CD4-positive, alpha-beta T cell (primary cell): ENCODE measurements at regions not wholly inside any gene's neighbourhood (a gene's known extent, or its start where the extent isn't known, plus 50 kb on each side); places are given as distances from the start of the nearest gene placed in this dataset.

Experiments
- ATAC-seq: fragments of 200-7000 bp; cut with Tn5 transposase; one replicate; pipeline ENCODE4 v1.10.0; 2022; ENCODE audit warnings: mild to moderate bottlenecking; ENCODE audit not compliant: poor library complexity
- CTCF ChIA-PET: fragments of 350-600 bp; sonication (Branson Sonifier 250); formaldehyde crosslinking; loops from one replicate; lab custom pipeline; 2021; ENCODE audit warnings: antibody characterized with exemption, inconsistent platforms; lab: Charles Lee
- POLR2A ChIA-PET: fragments of 350-600 bp; sonication (Branson Sonifier 250); formaldehyde crosslinking; loops from one replicate; lab custom pipeline; 2021; ENCODE audit warnings: antibody characterized with exemption, inconsistent platforms; lab: Charles Lee
- DNase-seq, 14 experiments: peaks; one replicate each; pipeline ENCODE4 v3.0.0-alpha.2; 2013 to 2020; ENCODE audit warnings: mixed read lengths in 2 of 14
- H3K27ac ChIP-seq, 2 donors: one replicate each; pipeline versions ENCODE4 v1.5.1 to v1.7.0; 2013; ENCODE audit warnings: low read length in 2 of 2, low read depth in 1 of 2, mild to moderate bottlenecking in 1 of 2
- H3K27me3 ChIP-seq, 2 experiments: 1 replicate in 1 of 2; 2 replicates in 1 of 2; pipeline versions ENCODE4 v1.6.1 to v1.7.0; 2013; ENCODE audit warnings: low read length in 2 of 2, control low read depth in 1 of 2, mild to moderate bottlenecking in 1 of 2, moderate library complexity in 1 of 2; ENCODE audit not compliant: insufficient read depth in 2 of 2, control insufficient read depth in 1 of 2
- H3K36me3 ChIP-seq: one replicate; pipeline ENCODE4 v1.6.1; 2013; ENCODE audit warnings: low read length, control low read depth; ENCODE audit not compliant: insufficient read depth
- H3K4me1 ChIP-seq: one replicate; pipeline ENCODE4 v1.6.1; 2013; ENCODE audit warnings: low read length, control low read depth; ENCODE audit not compliant: insufficient read depth
- H3K4me3 ChIP-seq: one replicate; pipeline ENCODE4 v1.5.1; 2013; ENCODE audit warnings: mild to moderate bottlenecking, low read length, moderate library complexity
- H3K9me3 ChIP-seq, 2 experiments: 1 replicate in 1 of 2; 2 replicates in 1 of 2; pipeline versions ENCODE4 v1.6.1 to v1.7.0; 2013; ENCODE audit warnings: low read length in 2 of 2, mild to moderate bottlenecking in 2 of 2, control low read depth in 1 of 2, moderate library complexity in 1 of 2; ENCODE audit not compliant: control insufficient read depth in 1 of 2, insufficient read depth in 1 of 2
- H3K27ac Mint-ChIP-seq: one replicate; pipeline ENCODE4 v1.8.0; 2020; ENCODE audit warnings: mixed read lengths
- H3K27me3 Mint-ChIP-seq: one replicate; pipeline ENCODE4 v1.8.0; 2021; ENCODE audit warnings: mixed read lengths
- H3K36me3 Mint-ChIP-seq: one replicate; pipeline ENCODE4 v1.8.0; 2021; ENCODE audit warnings: low read depth, mixed read lengths
- H3K4me1 Mint-ChIP-seq: one replicate; pipeline ENCODE4 v1.8.0; 2021; ENCODE audit warnings: low read depth, mixed read lengths
- H3K4me3 Mint-ChIP-seq: one replicate; pipeline ENCODE4 v1.8.0; 2020; ENCODE audit warnings: mild to moderate bottlenecking, mixed read lengths
- H3K9me3 Mint-ChIP-seq: one replicate; pipeline ENCODE4 v1.8.0; 2020; ENCODE audit warnings: mixed read lengths
- intact Hi-C, 2 experiments: fragments of 100-400 bp; cut with DNase I in 1 of 2; cut with micrococcal nuclease in 1 of 2; formaldehyde crosslinking; loops; one replicate each; pipeline versions ENCODE4 v1.15.1 to v1.9.0; 2023 to 2025; cut with DNase I, micrococcal nuclease
- TF ChIP-seq, protein P1 (sequence below): fragments of 200-600 bp; IDR thresholded peaks from one replicate; pipeline ENCODE4 v1.8.0; 2022; ENCODE audit warnings: antibody characterized with exemption, mild to moderate bottlenecking

- H3K27ac Mint-ChIP-seq, result no peak overlapping the region
- no peaks in the 10 kb centered on the region for H3K36me3 Mint-ChIP-seq
- no peak overlapping the region for H3K4me3 Mint-ChIP-seq
- no peaks in the 10 kb centered on the region for H3K4me1 Mint-ChIP-seq
- no peak overlapping the region for H3K4me3 ChIP-seq
- TF ChIP-seq, protein P1, sequence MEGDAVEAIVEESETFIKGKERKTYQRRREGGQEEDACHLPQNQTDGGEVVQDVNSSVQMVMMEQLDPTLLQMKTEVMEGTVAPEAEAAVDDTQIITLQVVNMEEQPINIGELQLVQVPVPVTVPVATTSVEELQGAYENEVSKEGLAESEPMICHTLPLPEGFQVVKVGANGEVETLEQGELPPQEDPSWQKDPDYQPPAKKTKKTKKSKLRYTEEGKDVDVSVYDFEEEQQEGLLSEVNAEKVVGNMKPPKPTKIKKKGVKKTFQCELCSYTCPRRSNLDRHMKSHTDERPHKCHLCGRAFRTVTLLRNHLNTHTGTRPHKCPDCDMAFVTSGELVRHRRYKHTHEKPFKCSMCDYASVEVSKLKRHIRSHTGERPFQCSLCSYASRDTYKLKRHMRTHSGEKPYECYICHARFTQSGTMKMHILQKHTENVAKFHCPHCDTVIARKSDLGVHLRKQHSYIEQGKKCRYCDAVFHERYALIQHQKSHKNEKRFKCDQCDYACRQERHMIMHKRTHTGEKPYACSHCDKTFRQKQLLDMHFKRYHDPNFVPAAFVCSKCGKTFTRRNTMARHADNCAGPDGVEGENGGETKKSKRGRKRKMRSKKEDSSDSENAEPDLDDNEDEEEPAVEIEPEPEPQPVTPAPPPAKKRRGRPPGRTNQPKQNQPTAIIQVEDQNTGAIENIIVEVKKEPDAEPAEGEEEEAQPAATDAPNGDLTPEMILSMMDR, result peak; percentile 56
- DNase-seq (peak in 3 of 14 experiments; percentile 15 to 39 (median 38)), ATAC-seq (no peak)
- intact Hi-C loops, result no loop called here
- no peak overlapping the region for H3K27ac ChIP-seq
- H3K36me3 ChIP-seq, result no peaks in the 10 kb centered on the region
- no peaks in the 10 kb centered on the region for H3K9me3 Mint-ChIP-seq
- no peaks in the 10 kb centered on the region for H3K4me1 ChIP-seq
- H3K9me3 ChIP-seq, result no peaks in the 10 kb centered on the region
- CTCF ChIA-PET, result no interaction called here
- no peaks in the 10 kb centered on the region for H3K27me3 ChIP-seq
- POLR2A ChIA-PET, result no interaction called here
- peaks cover 5% of the 10 kb centered on the region for H3K27me3 Mint-ChIP-seq
Measured at GRCh38 chr10:91694170-91694794, 61.4 kb upstream of the PPP1R3C start.

- Mint-ChIP-seq H3K4me1 (no peaks in the 10 kb centered on the region), H3K27ac (no peak overlapping the region), H3K36me3 (no peaks in the 10 kb centered on the region), H3K4me3 (no peak overlapping the region), H3K9me3 (no peaks in the 10 kb centered on the region), H3K27me3 (peaks cover 5% of the 10 kb centered on the region)
- no peaks in the 10 kb centered on the region for H3K4me1 ChIP-seq
- TF ChIP-seq, protein P1, result no peak
- H3K27ac ChIP-seq, result no peak overlapping the region
- no peaks in the 10 kb centered on the region for H3K27me3 ChIP-seq
- ChIA-PET CTCF (no interaction called here), POLR2A (no interaction called here)
- no peak overlapping the region for H3K4me3 ChIP-seq
- H3K36me3 ChIP-seq, result no peaks in the 10 kb centered on the region
- intact Hi-C loops, result no loop called here
- ATAC-seq (no peak), DNase-seq (no peak)
- no peaks in the 10 kb centered on the region for H3K9me3 ChIP-seq
Measured at GRCh38 chr10:91691981-91692380, 59.1 kb upstream of the PPP1R3C start.

DNA sequence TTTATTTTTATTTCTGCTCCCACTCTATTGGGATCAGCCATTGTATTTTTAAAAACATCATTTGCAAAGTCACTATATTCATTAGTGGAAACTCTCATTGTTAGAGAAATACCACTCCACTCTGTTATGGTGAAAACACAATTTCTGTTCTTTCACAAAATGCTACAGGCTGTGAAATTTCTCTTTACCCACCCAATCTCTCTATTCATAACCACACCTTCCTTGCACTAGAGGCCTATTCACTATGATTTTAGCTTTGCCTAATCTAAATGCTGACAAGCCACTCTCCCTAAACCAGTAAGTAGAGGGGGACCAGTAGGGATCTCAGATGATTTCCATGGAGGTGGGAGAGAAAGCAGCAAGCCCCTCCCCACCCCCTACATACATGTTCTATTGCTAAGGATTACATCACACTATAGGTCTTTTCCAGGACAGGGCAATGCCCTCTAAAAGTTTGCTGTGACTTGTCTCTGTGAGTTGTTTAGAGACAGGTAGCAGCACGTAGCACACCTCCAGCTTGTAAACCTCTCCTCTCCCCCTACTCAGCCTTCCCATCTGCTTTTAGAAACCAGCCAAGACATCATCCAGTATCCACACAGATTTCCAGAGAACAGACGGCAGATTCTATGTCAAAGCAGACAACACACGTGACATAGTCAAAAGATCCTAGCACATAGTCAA lies 58.3 kb upstream of the PPP1R3C start:
- H3K36me3 ChIP-seq, result no peaks in the 10 kb centered on the region
- Mint-ChIP-seq H3K36me3 (no peaks in the 10 kb centered on the region), H3K4me3 (no peak overlapping the region), H3K4me1 (no peaks in the 10 kb centered on the region), H3K27me3 (peaks cover 5% of the 10 kb centered on the region), H3K27ac (no peak overlapping the region), H3K9me3 (no peaks in the 10 kb centered on the region)
- H3K4me3 ChIP-seq, result no peak overlapping the region
- no peak for DNase-seq
- no peaks in the 10 kb centered on the region for H3K9me3 ChIP-seq
- intact Hi-C loops, result no loop called here
- H3K27me3 ChIP-seq, result no peaks in the 10 kb centered on the region
- POLR2A ChIA-PET, result no interaction called here
- H3K4me1 ChIP-seq, result no peaks in the 10 kb centered on the region
- no peak overlapping the region for H3K27ac ChIP-seq
- CTCF ChIA-PET, result no interaction called here
- no peak for ATAC-seq
- TF ChIP-seq, protein P1, result no peak
